Neutrophil (primary cell): ENCODE measurements at regions not wholly inside any gene's neighbourhood (a gene's known extent, or its start where the extent isn't known, plus 50 kb on each side); places are given as distances from the start of the nearest gene placed in this dataset.

Source experiments
- H3K27ac ChIP-seq: fragments of 200-600 bp; sonication (generic); 2 replicates; pipeline ENCODE4 v1.5.1; 2016; ENCODE audit warnings: mild to moderate bottlenecking, moderate library complexity
- H3K27me3 ChIP-seq: fragments of 200-600 bp; sonication (generic); 2 replicates; pipeline ENCODE4 v1.6.0; 2016; ENCODE audit warnings: mild to moderate bottlenecking
- H3K36me3 ChIP-seq: fragments of 200-600 bp; sonication (generic); 2 replicates; pipeline ENCODE4 v1.5.1; 2017
- H3K4me1 ChIP-seq, 2 experiments: fragments of 200-600 bp in 1 of 2; sonication (generic) in 1 of 2; 1 replicate in 1 of 2; 2 replicates in 1 of 2; pipeline versions ENCODE4 v1.5.1 to v1.6.1; 2013 to 2016; ENCODE audit warnings: low read depth in 1 of 2, low read length in 1 of 2, mild to moderate bottlenecking in 1 of 2, moderate library complexity in 1 of 2; ENCODE audit not compliant: control insufficient read depth in 1 of 2, insufficient read depth in 1 of 2
- H3K4me3 ChIP-seq, 2 experiments: fragments of 200-600 bp in 1 of 2; sonication (generic) in 1 of 2; 1 replicate in 1 of 2; 2 replicates in 1 of 2; pipeline ENCODE4 v1.5.1; 2013 to 2016; ENCODE audit warnings: low read depth in 1 of 2, low read length in 1 of 2, mild to moderate bottlenecking in 1 of 2, moderate library complexity in 1 of 2
- H3K9me3 ChIP-seq: fragments of 200-600 bp; sonication (generic); 2 replicates; pipeline ENCODE4 v1.5.1; 2016
- CTCF ChIP-seq: fragments of 200-600 bp; sonication (generic); IDR thresholded peaks from 2 replicates; pipeline ENCODE4 v1.5.1; 2016; ENCODE audit warnings: antibody characterized with exemption

GRCh38 chr9:108282872-108283271 lies 572.9 kb downstream of the ACTL7B start:
- Histone ChIP-seq H3K4me1 (no peaks in the 10 kb centered on the region), H3K27ac (no peak overlapping the region), H3K9me3 (no peaks in the 10 kb centered on the region), H3K4me3 (no peak overlapping the region), H3K27me3 (no peaks in the 10 kb centered on the region), H3K36me3 (no peaks in the 10 kb centered on the region)
- TF ChIP-seq CTCF, result peak; percentile 26

- Histone ChIP-seq H3K27me3 (no peaks in the 10 kb centered on the region), H3K27ac (no peak overlapping the region), H3K4me1 (no peaks in the 10 kb centered on the region), H3K9me3 (no peaks in the 10 kb centered on the region), H3K4me3 (no peak overlapping the region), H3K36me3 (no peaks in the 10 kb centered on the region)
- TF ChIP-seq CTCF, result no peak
These were observed 574.1 kb downstream of the ACTL7B start for GRCh38 chr9:108281696-108282095.

GRCh38 chr9:108278341-108278740 lies 577.4 kb downstream of the ACTL7B start:
- no peak for TF ChIP-seq CTCF
- no peaks in the 10 kb centered on the region for H3K27me3 ChIP-seq
- no peaks in the 10 kb centered on the region for H3K9me3 ChIP-seq
- no peaks in the 10 kb centered on the region for H3K36me3 ChIP-seq
- H3K27ac ChIP-seq, result no peak overlapping the region
- H3K4me1 ChIP-seq, result no peaks in the 10 kb centered on the region
- H3K4me3 ChIP-seq, result no peak overlapping the region

GRCh38 chr9:108277216-108277615 lies 578.6 kb downstream of the ACTL7B start:
- H3K27ac ChIP-seq, result no peak overlapping the region
- no peaks in the 10 kb centered on the region for H3K36me3 ChIP-seq
- no peaks in the 10 kb centered on the region for H3K27me3 ChIP-seq
- no peak for TF ChIP-seq CTCF
- H3K9me3 ChIP-seq, result no peaks in the 10 kb centered on the region
- peaks cover 5% of the 10 kb centered on the region in 2 experiments for H3K4me1 ChIP-seq
- no peak overlapping the region for H3K4me3 ChIP-seq

DNA sequence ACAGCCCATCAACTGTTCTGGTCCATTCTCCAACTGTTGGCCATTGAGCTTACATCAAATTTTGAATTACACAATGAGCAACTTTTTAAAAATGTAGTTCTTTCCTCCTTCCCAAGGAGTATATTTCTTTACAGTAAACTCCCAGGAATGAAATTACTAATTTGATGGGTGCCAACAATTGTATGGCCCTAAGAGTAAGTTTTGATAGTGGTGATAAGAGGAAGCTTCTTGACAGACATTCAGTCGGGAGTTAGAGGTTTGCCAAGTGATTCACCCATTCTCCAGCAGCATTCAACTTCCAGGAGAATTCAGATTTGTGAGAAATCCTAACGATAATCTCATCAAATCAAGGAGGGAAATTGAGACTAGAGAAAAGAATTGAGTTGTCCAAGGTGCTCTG lies 579.9 kb downstream of the ACTL7B start:
- H3K4me3 ChIP-seq, result no peak overlapping the region
- no peaks in the 10 kb centered on the region for H3K9me3 ChIP-seq
- no peaks in the 10 kb centered on the region for H3K36me3 ChIP-seq
- H3K27ac ChIP-seq, result no peak overlapping the region
- TF ChIP-seq CTCF, result no peak
- peaks cover 8 to 9% of the 10 kb centered on the region in 2 experiments for H3K4me1 ChIP-seq
- H3K27me3 ChIP-seq, result no peaks in the 10 kb centered on the region

GRCh38 chr9:108274971-108275370 lies 580.8 kb downstream of the ACTL7B start:
- H3K27ac ChIP-seq, result no peak overlapping the region
- no peaks in the 10 kb centered on the region for H3K9me3 ChIP-seq
- no peak overlapping the region for H3K4me3 ChIP-seq
- H3K27me3 ChIP-seq, result no peaks in the 10 kb centered on the region
- H3K4me1 ChIP-seq, result peaks cover 9 to 12% of the 10 kb centered on the region in 2 experiments
- H3K36me3 ChIP-seq, result no peaks in the 10 kb centered on the region
- no peak for TF ChIP-seq CTCF
